HepG2 (cell line): ENCODE measurements at regions not wholly inside any gene's neighbourhood (a gene's known extent, or its start where the extent isn't known, plus 50 kb on each side); places are given as distances from the start of the nearest gene placed in this dataset.

Experiments used
- ATAC-seq: fragments of 200-7000 bp; cut with Tn5 transposase; 3 replicates; pipeline ENCODE4 v1.9.1; 2020; ENCODE audit warnings: mild to moderate bottlenecking, moderate library complexity
- BruUV-seq: library from RNA; stranded (reverse); fragments of 400-500 nt; replicated peaks from 2 replicates; lab custom pipeline; 2021; lab: Mats Ljungman, UMichigan
- CTCF ChIA-PET: fragments of 300-600 bp; formaldehyde crosslinking; extraction: SDS; loops from one replicate; lab custom pipeline; 2021; ENCODE audit warnings: low total read pairs, inconsistent platforms, low intra/inter-chr PET ratio; lab: Yijun Ruan, JAX
- POLR2A ChIA-PET: fragments of 350-600 bp; sonication (Branson Sonifier 250); formaldehyde crosslinking; loops from one replicate; lab custom pipeline; 2020; ENCODE audit warnings: antibody characterized with exemption, inconsistent platforms; lab: Yijun Ruan, JAX
- DNase-seq: peaks from one replicate; pipeline ENCODE4 v3.0.0-alpha.2; 2015; ENCODE audit warnings: low spot score
- FAIRE-seq: peaks from 3 replicates; lab custom pipeline; 2011; peaks lifted over from hg19 to GRCh38; lab: Jason Lieb, UNC
- H2AFZ ChIP-seq: one replicate; pipeline ENCODE4 v1.6.1; 2011; ENCODE audit warnings: low read length, inconsistent platforms
- H3K27ac ChIP-seq: fragments of 300-600 bp; 3 replicates; pipeline ENCODE4 v1.8.0; 2011; ENCODE audit warnings: mixed run types, mild to moderate bottlenecking, mixed read lengths, low read length, inconsistent platforms; ENCODE audit not compliant: insufficient read depth; ENCODE audit errors: extremely low read length
- H3K27me3 ChIP-seq, 2 experiments: fragments of 200-600 bp in 1 of 2; 2 replicates in 1 of 2; 3 replicates in 1 of 2; pipeline versions ENCODE4 v1.6.0 to v1.8.0; 2011; ENCODE audit warnings: low read length in 2 of 2, mild to moderate bottlenecking in 2 of 2, moderate library complexity in 2 of 2, inconsistent platforms in 1 of 2; ENCODE audit not compliant: insufficient read depth in 2 of 2, control insufficient read depth in 1 of 2
- H3K36me3 ChIP-seq, 2 experiments: fragments of 200-600 bp in 1 of 2; replicated peaks in 1 of 2; 2 replicates in 1 of 2; 3 replicates in 1 of 2; pipeline versions ENCODE4 v1.5.1 to v1.8.0; 2011; ENCODE audit warnings: low read length in 2 of 2, inconsistent platforms in 1 of 2; ENCODE audit not compliant: insufficient read depth in 2 of 2, control insufficient read depth in 1 of 2
- H3K4me1 ChIP-seq: 2 replicates; pipeline ENCODE4 v1.5.1; 2012; ENCODE audit warnings: low read length, inconsistent platforms; ENCODE audit not compliant: insufficient read depth
- H3K4me2 ChIP-seq: 2 replicates; pipeline ENCODE4 v1.6.0; 2011; ENCODE audit warnings: low read depth, low read length, inconsistent platforms
- H3K4me3 ChIP-seq, 3 experiments: fragments of 200-600 bp in 1 of 3; sonication (generic), shearing (Covaris generic) in 1 of 3; replicated peaks in 1 of 3; 2 replicates each; pipeline ENCODE4 v1.5.1; 2011 to 2016; ENCODE audit warnings: low read length in 3 of 3, inconsistent platforms in 2 of 3, low read depth in 2 of 3, mild to moderate bottlenecking in 2 of 3, control low read depth in 1 of 3, mixed read lengths in 1 of 3; ENCODE audit not compliant: insufficient read depth in 1 of 3
- H3K79me2 ChIP-seq: one replicate; pipeline ENCODE4 v1.6.1; 2011; ENCODE audit warnings: low read length, inconsistent platforms; ENCODE audit not compliant: insufficient read depth
- H3K9ac ChIP-seq: 2 replicates; pipeline ENCODE4 v1.6.0; 2011; ENCODE audit warnings: mild to moderate bottlenecking, low read depth, low read length, inconsistent platforms; ENCODE audit not compliant: insufficient read depth
- H3K9me3 ChIP-seq: 2 replicates; pipeline ENCODE4 v1.5.1; 2012; ENCODE audit warnings: mild to moderate bottlenecking, low read length
- H4K20me1 ChIP-seq: 2 replicates; pipeline ENCODE4 v1.6.0; 2011; ENCODE audit warnings: inconsistent platforms, mild to moderate bottlenecking, low read length, moderate library complexity; ENCODE audit not compliant: insufficient read depth
- ATF1 ChIP-seq: IDR thresholded peaks from 2 replicates; pipeline ENCODE4 v1.6.1; 2016; ENCODE audit warnings: mild to moderate bottlenecking, control low read depth
- CEBPB ChIP-seq: IDR thresholded peaks from 2 replicates; pipeline ENCODE4 v1.6.1; 2011; ENCODE audit warnings: low read depth, low read length, improper control_type of control experiment, borderline replicate concordance
- HOXA5 ChIP-seq: sonication (generic); formaldehyde crosslinking; IDR thresholded peaks from 2 replicates; pipeline ENCODE4 v1.4.0; 2020; ENCODE audit warnings: missing genetic modification reagents
- JUNB ChIP-seq: sonication (generic); formaldehyde crosslinking; IDR thresholded peaks from 2 replicates; pipeline ENCODE4 v1.8.0; 2022; ENCODE audit warnings: missing genetic modification reagents, mild to moderate bottlenecking, borderline replicate concordance
- KAT8 ChIP-seq: IDR thresholded peaks from 2 replicates; pipeline ENCODE4 v1.6.1; 2016; ENCODE audit warnings: missing genetic modification reagents, missing compliant biosample characterization
- MAFG ChIP-seq: sonication (generic); formaldehyde crosslinking; IDR thresholded peaks from 2 replicates; pipeline ENCODE4 v1.5.1; 2020; ENCODE audit warnings: mild to moderate bottlenecking, missing genetic modification reagents
- PTBP1 ChIP-seq: fragments of 200-400 bp; formaldehyde crosslinking; IDR thresholded peaks from 2 replicates; pipeline ENCODE4 v1.6.1; 2018; ENCODE audit warnings: low read length, low read depth; ENCODE audit not compliant: poor library complexity, severe bottlenecking
- SAFB2 ChIP-seq: sonication (generic); formaldehyde crosslinking; IDR thresholded peaks from 2 replicates; pipeline ENCODE4 v1.5.1; 2020; ENCODE audit warnings: missing genetic modification reagents, low read depth, mild to moderate bottlenecking, borderline replicate concordance
- SOX6 ChIP-seq, 2 experiments: fragments of 450-650 bp in 1 of 2; sonication (generic) in 1 of 2; formaldehyde crosslinking in 1 of 2; IDR thresholded peaks; 2 replicates each; pipeline versions ENCODE4 v1.4.0 to v1.6.1; 2017 to 2020; ENCODE audit warnings: antibody characterized with exemption in 1 of 2, mild to moderate bottlenecking in 1 of 2, missing genetic modification reagents in 1 of 2
- SSRP1 ChIP-seq: IDR thresholded peaks from 2 replicates; pipeline ENCODE4 v1.6.1; 2016; ENCODE audit warnings: control low read depth
- THAP11 ChIP-seq: IDR thresholded peaks from 2 replicates; pipeline ENCODE4 v1.6.1; 2016; ENCODE audit warnings: missing biosample characterization, missing genetic modification reagents
- ZFP1 ChIP-seq: IDR thresholded peaks from 2 replicates; pipeline ENCODE4 v1.6.1; 2016
- ZKSCAN5 ChIP-seq: sonication (generic); formaldehyde crosslinking; IDR thresholded peaks from 2 replicates; pipeline ENCODE4 v1.5.1; 2020; ENCODE audit warnings: mild to moderate bottlenecking, missing genetic modification reagents
- ZNF354B ChIP-seq: sonication (generic); formaldehyde crosslinking; IDR thresholded peaks from 2 replicates; pipeline ENCODE4 v1.8.0; 2022; ENCODE audit warnings: mild to moderate bottlenecking, missing genetic modification reagents
- ZNF382 ChIP-seq: sonication (generic); formaldehyde crosslinking; IDR thresholded peaks from 2 replicates; pipeline ENCODE4 v1.5.0; 2020; ENCODE audit warnings: missing genetic modification reagents, mild to moderate bottlenecking, borderline replicate concordance
- ZNF883 ChIP-seq: sonication (generic); formaldehyde crosslinking; IDR thresholded peaks from 2 replicates; pipeline ENCODE4 v1.5.1; 2020; ENCODE audit warnings: mild to moderate bottlenecking, missing genetic modification reagents; ENCODE audit errors: not compliant biosample characterization
- WGBS: methylation state at CpG from one replicate; pipeline ENCODE4 v1.1.6; 2017; ENCODE audit warnings: low lambda C conversion rate; 5-methylcytosine and 5-hydroxymethylcytosine counted together
- in situ Hi-C: cut with HindIII; loops from 2 replicates; pipeline ENCODE4 v1.10.0; 2017; ENCODE audit warnings: low pct_unique_long_range_greater_than_20kb; ENCODE audit not compliant: extremely low pct_ligation_motif_present
- intact Hi-C: fragments of 100-400 bp; cut with micrococcal nuclease; formaldehyde crosslinking; loops from one replicate; pipeline ENCODE4 v1.10.0; 2022; ENCODE audit not compliant: unreplicated experiment
- TF ChIP-seq, protein P1 (sequence below): IDR thresholded peaks from 2 replicates; pipeline ENCODE4 v1.6.1; 2016; ENCODE audit warnings: control low read depth
- TF ChIP-seq, protein P2 (sequence below): sonication (generic); formaldehyde crosslinking; IDR thresholded peaks from 2 replicates; pipeline ENCODE4 v1.8.1; 2022; ENCODE audit warnings: mild to moderate bottlenecking, missing genetic modification reagents
- TF ChIP-seq, protein P3 (sequence below): sonication (generic); formaldehyde crosslinking; IDR thresholded peaks from 2 replicates; pipeline ENCODE4 v1.4.0; 2020; ENCODE audit warnings: missing genetic modification reagents
- TF ChIP-seq, protein P4 (sequence below): fragments of 450-650 bp; IDR thresholded peaks from 2 replicates; pipeline ENCODE4 v1.6.1; 2017

DNA sequence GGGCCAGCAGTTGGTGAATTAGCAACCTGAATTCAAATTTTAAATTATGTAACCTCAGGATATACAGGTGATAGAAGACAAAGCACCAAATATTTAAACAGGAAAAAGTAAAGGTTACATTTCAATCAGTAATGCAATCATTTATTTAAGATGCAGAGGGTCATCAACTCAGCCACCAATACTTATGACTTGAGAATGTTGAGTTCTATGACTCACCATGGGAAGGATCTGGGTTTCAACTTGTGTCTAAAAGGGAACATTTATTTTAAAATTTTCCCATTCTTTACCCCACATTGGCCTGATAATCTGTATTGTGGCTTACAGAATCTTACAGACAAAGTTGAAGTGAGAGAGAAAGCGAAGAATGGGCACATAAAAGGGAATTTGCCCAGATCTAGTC, 418.0 kb downstream of the NDFIP2 start:
- FAIRE-seq: no peak
- no TSS peak for BruUV-seq

DNA sequence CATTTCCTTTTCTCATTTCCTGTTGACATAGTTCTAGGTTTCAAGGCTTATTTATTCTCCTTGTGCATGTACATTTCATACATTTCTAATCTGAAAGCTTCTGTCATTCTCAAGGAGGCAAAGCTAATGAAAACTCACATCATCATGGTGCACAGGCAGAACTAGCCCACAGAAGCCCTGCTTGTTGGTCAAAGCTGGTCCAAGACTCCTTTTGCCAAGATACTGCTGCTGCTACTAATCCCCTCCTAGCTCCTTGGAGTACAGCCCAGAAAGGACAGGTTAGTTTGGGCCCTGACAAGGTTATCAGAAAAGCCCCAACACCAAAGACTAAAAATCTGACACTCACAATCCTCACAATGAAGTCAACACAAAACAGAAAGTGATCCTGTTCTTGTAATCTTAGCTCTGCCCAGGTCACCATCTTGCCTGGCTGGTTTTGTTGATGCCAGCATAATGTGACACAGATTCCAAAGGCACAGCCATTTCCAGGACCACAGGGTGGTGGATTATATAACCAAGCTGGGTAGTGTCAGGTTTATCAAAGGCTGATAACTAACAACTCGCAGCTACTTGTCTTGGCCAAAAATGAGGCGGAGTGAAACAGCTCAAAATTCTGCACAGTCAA, 417.4 kb downstream of the NDFIP2 start:
- POLR2A ChIA-PET: no interaction called here
- CTCF ChIA-PET: no interaction called here
- TF ChIP-seq CEBPB (no peak), THAP11 (CRISPR knock-in tag) (no peak), SSRP1 (CRISPR knock-in tag) (no peak), ZKSCAN5 (no peak), KAT8 (no peak), ZNF354B (CRISPR knock-in tag) (no peak), ZNF382 (CRISPR knock-in tag) (no peak), SAFB2 (CRISPR knock-in tag) (no peak), ZFP1 (CRISPR knock-in tag) (no peak)
- TF ChIP-seq, protein P1, sequence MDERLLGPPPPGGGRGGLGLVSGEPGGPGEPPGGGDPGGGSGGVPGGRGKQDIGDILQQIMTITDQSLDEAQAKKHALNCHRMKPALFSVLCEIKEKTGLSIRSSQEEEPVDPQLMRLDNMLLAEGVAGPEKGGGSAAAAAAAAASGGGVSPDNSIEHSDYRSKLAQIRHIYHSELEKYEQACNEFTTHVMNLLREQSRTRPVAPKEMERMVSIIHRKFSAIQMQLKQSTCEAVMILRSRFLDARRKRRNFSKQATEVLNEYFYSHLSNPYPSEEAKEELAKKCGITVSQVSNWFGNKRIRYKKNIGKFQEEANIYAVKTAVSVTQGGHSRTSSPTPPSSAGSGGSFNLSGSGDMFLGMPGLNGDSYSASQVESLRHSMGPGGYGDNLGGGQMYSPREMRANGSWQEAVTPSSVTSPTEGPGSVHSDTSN (CRISPR knock-in tag): no peak
- TF ChIP-seq, protein P2, sequence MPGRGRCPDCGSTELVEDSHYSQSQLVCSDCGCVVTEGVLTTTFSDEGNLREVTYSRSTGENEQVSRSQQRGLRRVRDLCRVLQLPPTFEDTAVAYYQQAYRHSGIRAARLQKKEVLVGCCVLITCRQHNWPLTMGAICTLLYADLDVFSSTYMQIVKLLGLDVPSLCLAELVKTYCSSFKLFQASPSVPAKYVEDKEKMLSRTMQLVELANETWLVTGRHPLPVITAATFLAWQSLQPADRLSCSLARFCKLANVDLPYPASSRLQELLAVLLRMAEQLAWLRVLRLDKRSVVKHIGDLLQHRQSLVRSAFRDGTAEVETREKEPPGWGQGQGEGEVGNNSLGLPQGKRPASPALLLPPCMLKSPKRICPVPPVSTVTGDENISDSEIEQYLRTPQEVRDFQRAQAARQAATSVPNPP (CRISPR knock-in tag): no peak
- TF ChIP-seq, protein P3, sequence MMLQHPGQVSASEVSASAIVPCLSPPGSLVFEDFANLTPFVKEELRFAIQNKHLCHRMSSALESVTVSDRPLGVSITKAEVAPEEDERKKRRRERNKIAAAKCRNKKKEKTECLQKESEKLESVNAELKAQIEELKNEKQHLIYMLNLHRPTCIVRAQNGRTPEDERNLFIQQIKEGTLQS: no peak

More for the DNA sequence above, 418.0 kb downstream of the NDFIP2 start:
- ChIA-PET POLR2A (no interaction called here), CTCF (no interaction called here)
- Histone ChIP-seq H3K4me2 (no peak overlapping the region), H4K20me1 (no peaks in the 10 kb centered on the region), H3K9me3 (peaks cover 28% of the 10 kb centered on the region; the same call in 1 of the 2 replicates), H2AFZ (no peak overlapping the region), H3K79me2 (no peaks in the 10 kb centered on the region), H3K4me1 (no peaks in the 10 kb centered on the region), H3K4me3 (no peak overlapping the region), H3K36me3 (no peaks in the 10 kb centered on the region), H3K9ac (no peak overlapping the region), H3K27ac (no peak overlapping the region), H3K27me3 (no peaks in the 10 kb centered on the region)
- WGBS: 4% methylated on average over 1 of the region's 1 CpG
- in situ Hi-C loops: no loop called here
- intact Hi-C loops: no loop called here
- TF ChIP-seq SOX6 (IDR thresholded peaks at IDR 0.05) (no peak), SOX6 (CRISPR knock-in tag; IDR thresholded peaks at IDR 0.05) (no peak), JUNB (CRISPR knock-in tag) (no peak), MAFG (no peak), HOXA5 (CRISPR knock-in tag) (no peak), ZNF382 (CRISPR knock-in tag) (no peak), ATF1 (CRISPR knock-in tag) (no peak), SSRP1 (CRISPR knock-in tag) (no peak), PTBP1 (no peak), ZNF883 (CRISPR knock-in tag) (no peak)
- TF ChIP-seq, protein P4, sequence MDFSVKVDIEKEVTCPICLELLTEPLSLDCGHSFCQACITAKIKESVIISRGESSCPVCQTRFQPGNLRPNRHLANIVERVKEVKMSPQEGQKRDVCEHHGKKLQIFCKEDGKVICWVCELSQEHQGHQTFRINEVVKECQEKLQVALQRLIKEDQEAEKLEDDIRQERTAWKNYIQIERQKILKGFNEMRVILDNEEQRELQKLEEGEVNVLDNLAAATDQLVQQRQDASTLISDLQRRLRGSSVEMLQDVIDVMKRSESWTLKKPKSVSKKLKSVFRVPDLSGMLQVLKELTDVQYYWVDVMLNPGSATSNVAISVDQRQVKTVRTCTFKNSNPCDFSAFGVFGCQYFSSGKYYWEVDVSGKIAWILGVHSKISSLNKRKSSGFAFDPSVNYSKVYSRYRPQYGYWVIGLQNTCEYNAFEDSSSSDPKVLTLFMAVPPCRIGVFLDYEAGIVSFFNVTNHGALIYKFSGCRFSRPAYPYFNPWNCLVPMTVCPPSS: no peak
- no peak for DNase-seq
- ATAC-seq: no peak

More for the DNA sequence above, 417.4 kb downstream of the NDFIP2 start:
- no peaks in the 10 kb centered on the region for H3K27me3 ChIP-seq
- H3K36me3 ChIP-seq: no peaks in the 10 kb centered on the region
- H3K4me3 ChIP-seq: no peak overlapping the region
- in situ Hi-C loops (no loop called here), intact Hi-C loops (no loop called here)
- H3K27ac ChIP-seq: no peak overlapping the region
- H3K4me1 ChIP-seq: no peaks in the 10 kb centered on the region
- no TSS peak for BruUV-seq
- DNase-seq: no peak
- no peak overlapping the region for H3K4me2 ChIP-seq
- peaks cover 28% of the 10 kb centered on the region; the same call in 1 of the 2 replicates for H3K9me3 ChIP-seq
- H4K20me1 ChIP-seq: no peaks in the 10 kb centered on the region
- no peaks in the 10 kb centered on the region for H3K79me2 ChIP-seq
- H3K9ac ChIP-seq: no peak overlapping the region
- H2AFZ ChIP-seq: no peak overlapping the region
- WGBS: 40% methylated on average over 2 of the region's 2 CpGs
- no peak for ATAC-seq
- no peak for FAIRE-seq
